ENCODE measurements at regions not wholly inside any gene's neighbourhood (a gene's known extent, or its start where the extent isn't known, plus 50 kb on each side); places are given as distances from the start of the nearest gene placed in this dataset.

DNA sequence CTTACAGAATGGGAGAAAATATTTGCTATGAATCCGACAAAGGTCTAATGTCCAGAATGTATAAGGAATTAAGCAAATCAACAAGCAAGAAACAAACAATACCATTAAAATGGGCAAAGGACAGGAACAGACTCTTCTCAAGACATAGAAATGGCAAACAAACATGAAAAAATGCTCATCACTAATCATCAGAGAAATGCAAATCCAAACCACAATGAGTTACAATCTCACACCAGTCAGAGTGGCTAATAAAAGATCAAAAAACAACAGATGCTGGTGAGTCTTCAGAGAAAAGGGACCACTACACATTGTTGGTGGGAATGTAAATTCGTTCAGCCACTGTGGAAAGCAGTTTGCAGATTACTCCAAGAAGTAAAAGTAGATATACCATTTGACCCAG, 382.0 kb upstream of the ANO3 start:
- TF ChIP-seq, protein P1, sequence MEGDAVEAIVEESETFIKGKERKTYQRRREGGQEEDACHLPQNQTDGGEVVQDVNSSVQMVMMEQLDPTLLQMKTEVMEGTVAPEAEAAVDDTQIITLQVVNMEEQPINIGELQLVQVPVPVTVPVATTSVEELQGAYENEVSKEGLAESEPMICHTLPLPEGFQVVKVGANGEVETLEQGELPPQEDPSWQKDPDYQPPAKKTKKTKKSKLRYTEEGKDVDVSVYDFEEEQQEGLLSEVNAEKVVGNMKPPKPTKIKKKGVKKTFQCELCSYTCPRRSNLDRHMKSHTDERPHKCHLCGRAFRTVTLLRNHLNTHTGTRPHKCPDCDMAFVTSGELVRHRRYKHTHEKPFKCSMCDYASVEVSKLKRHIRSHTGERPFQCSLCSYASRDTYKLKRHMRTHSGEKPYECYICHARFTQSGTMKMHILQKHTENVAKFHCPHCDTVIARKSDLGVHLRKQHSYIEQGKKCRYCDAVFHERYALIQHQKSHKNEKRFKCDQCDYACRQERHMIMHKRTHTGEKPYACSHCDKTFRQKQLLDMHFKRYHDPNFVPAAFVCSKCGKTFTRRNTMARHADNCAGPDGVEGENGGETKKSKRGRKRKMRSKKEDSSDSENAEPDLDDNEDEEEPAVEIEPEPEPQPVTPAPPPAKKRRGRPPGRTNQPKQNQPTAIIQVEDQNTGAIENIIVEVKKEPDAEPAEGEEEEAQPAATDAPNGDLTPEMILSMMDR (IDR thresholded peaks at IDR 0.05; ENCODE audit: insufficient read depth, low read length): no peak
- no peak for TF ChIP-seq SPI1 (IDR thresholded peaks at IDR 0.05; ENCODE audit: borderline replicate concordance, low read depth)
